ENCODE measurements at regions not wholly inside any gene's neighbourhood (a gene's known extent, or its start where the extent isn't known, plus 50 kb on each side); places are given as distances from the start of the nearest gene placed in this dataset.

GRCh38 chr6:166769648-166770047, 142.6 kb upstream of the RPS6KA2 start:
- TF ChIP-seq EZH2phosphoT487 (IDR thresholded peaks at IDR 0.05; ENCODE audit: insufficient read depth, low read depth) (no peak), EZH2 (IDR thresholded peaks at IDR 0.05; ENCODE audit: insufficient read depth, poor library complexity, severe bottlenecking) (no peak)
